MCF 10A (cell line): ENCODE measurements at regions not wholly inside any gene's neighbourhood (a gene's known extent, or its start where the extent isn't known, plus 50 kb on each side); places are given as distances from the start of the nearest gene placed in this dataset.

Experiments used
- BruUV-seq: library from RNA; stranded (reverse); fragments of 400-500 nt; replicated peaks from 2 replicates; lab custom pipeline; 2021; lab: Mats Ljungman, UMichigan
- CTCF ChIA-PET: fragments of 300-600 bp; sonication (Branson Sonifier 250); formaldehyde crosslinking; extraction: SDS; loops from one replicate; lab custom pipeline; 2021; ENCODE audit warnings: antibody characterized with exemption, inconsistent platforms; lab: Yijun Ruan, JAX
- POLR2A ChIA-PET: fragments of 300-600, 350-650 bp; sonication (Branson Sonifier 250); formaldehyde crosslinking; extraction: SDS; loops from one replicate; lab custom pipeline; 2020; ENCODE audit warnings: antibody characterized with exemption, inconsistent platforms; lab: Yijun Ruan, JAX
- DNase-seq: peaks from one replicate; pipeline ENCODE4 v3.0.0-alpha.2; 2018; ENCODE audit not compliant: unreplicated experiment
- H3K27ac Mint-ChIP-seq: one replicate; pipeline ENCODE4 v1.8.0; 2022; ENCODE audit warnings: mild to moderate bottlenecking, low read depth, mixed read lengths; ENCODE audit not compliant: unreplicated experiment
- H3K27me3 Mint-ChIP-seq: one replicate; pipeline ENCODE4 v1.8.0; 2022; ENCODE audit warnings: mixed read lengths; ENCODE audit not compliant: insufficient read depth, unreplicated experiment
- H3K36me3 Mint-ChIP-seq: one replicate; pipeline ENCODE4 v1.8.0; 2022; ENCODE audit warnings: mild to moderate bottlenecking, moderate library complexity, mixed read lengths; ENCODE audit not compliant: insufficient read depth, unreplicated experiment
- H3K4me1 Mint-ChIP-seq: one replicate; pipeline ENCODE4 v1.8.0; 2022; ENCODE audit warnings: mixed read lengths; ENCODE audit not compliant: insufficient read depth, unreplicated experiment
- H3K4me3 Mint-ChIP-seq: one replicate; pipeline ENCODE4 v1.8.0; 2022; ENCODE audit warnings: mild to moderate bottlenecking, moderate library complexity, mixed read lengths; ENCODE audit not compliant: unreplicated experiment
- H3K9me3 Mint-ChIP-seq: one replicate; pipeline ENCODE4 v1.8.0; 2022; ENCODE audit warnings: mixed read lengths; ENCODE audit not compliant: unreplicated experiment
- CTCF ChIP-seq: fragments of 200-600 bp; IDR thresholded peaks from one replicate; pipeline ENCODE4 v1.8.0; 2022; ENCODE audit warnings: antibody characterized with exemption, mild to moderate bottlenecking; ENCODE audit not compliant: unreplicated experiment
- intact Hi-C: fragments of 100-400 bp; cut with micrococcal nuclease; formaldehyde crosslinking; loops from 2 replicates; pipeline ENCODE4 v1.14.1; 2022

- Mint-ChIP-seq H3K4me1 (peaks cover 44% of the 10 kb centered on the region), H3K4me3 (no peak overlapping the region), H3K9me3 (peaks cover 11% of the 10 kb centered on the region), H3K27ac (no peak overlapping the region), H3K36me3 (no peaks in the 10 kb centered on the region), H3K27me3 (no peaks in the 10 kb centered on the region)
- CTCF ChIA-PET, result interaction anchor here (1.3 kb wide), 1 partner anchor 85 kb away, joined by 3 read pairs; no protein-coding TSS in a partner anchor
- no peak for DNase-seq
- BruUV-seq, result no TSS peak
- intact Hi-C loops, result no loop called here
- no peak for TF ChIP-seq CTCF
- POLR2A ChIA-PET, result interaction anchor here (1.3 to 2.4 kb wide), 3 partner anchors 13 to 56 kb away, joined by 3 to 9 read pairs (median 4); no protein-coding TSS in a partner anchor
Measured at GRCh38 chr11:129247135-129247534, 55.0 kb upstream of the ARHGAP32 start.

GRCh38 chr11:129242855-129243254 is 50.7 kb upstream of the ARHGAP32 start:
- intact Hi-C loops, result no loop called here

More at GRCh38 chr11:129242855-129243254, 50.7 kb upstream of the ARHGAP32 start:
- Mint-ChIP-seq H3K4me1 (peaks cover 20% of the 10 kb centered on the region), H3K27ac (no peak overlapping the region), H3K4me3 (no peak overlapping the region), H3K36me3 (peaks cover 7% of the 10 kb centered on the region), H3K9me3 (peaks cover 11% of the 10 kb centered on the region), H3K27me3 (no peaks in the 10 kb centered on the region)
- TF ChIP-seq CTCF, result no peak
- POLR2A ChIA-PET, result interaction anchor here (0.6 kb wide), 1 partner anchor 1691 kb away, joined by 3 read pairs; no protein-coding TSS in a partner anchor
- DNase-seq, result no peak
- no TSS peak for BruUV-seq
- CTCF ChIA-PET, result interaction anchor here (0.6 to 0.9 kb wide), 2 partner anchors 12 to 22 kb away, joined by 3 read pairs; no protein-coding TSS in a partner anchor
